Kidney (tissue), 13 donors: ENCODE measurements at regions not wholly inside any gene's neighbourhood (a gene's known extent, or its start where the extent isn't known, plus 50 kb on each side); places are given as distances from the start of the nearest gene placed in this dataset.

Source experiments
- DNase-seq, 5 donors: peaks; one replicate each; pipeline ENCODE4 v3.0.0-alpha.2; 2013 to 2020
- FAIRE-seq: peaks from 2 replicates; lab custom pipeline; 2012; peaks lifted over from hg19 to GRCh38; lab: Jason Lieb, UNC
- H3K27ac ChIP-seq, 2 donors: one replicate each; pipeline ENCODE4 v1.7.0; 2013; ENCODE audit warnings: low read depth in 2 of 2, low read length in 2 of 2, inconsistent platforms in 1 of 2
- H3K27me3 ChIP-seq: one replicate; pipeline ENCODE4 v1.7.1; 2013; ENCODE audit warnings: low read length, inconsistent platforms; ENCODE audit not compliant: control insufficient read depth, insufficient read depth
- H3K36me3 ChIP-seq, 3 donors: one replicate each; pipeline versions ENCODE4 v1.7.0 to v1.7.1; 2013; ENCODE audit warnings: low read length in 3 of 3, control low read depth in 1 of 3, inconsistent platforms in 1 of 3; ENCODE audit not compliant: insufficient read depth in 3 of 3, control insufficient read depth in 2 of 3
- H3K4me1 ChIP-seq, 3 donors: one replicate each; pipeline versions ENCODE4 v1.7.0 to v1.7.1; 2013; ENCODE audit warnings: low read length in 3 of 3, inconsistent platforms in 1 of 3, low read depth in 1 of 3; ENCODE audit not compliant: control insufficient read depth in 2 of 3, insufficient read depth in 2 of 3
- H3K4me3 ChIP-seq, 3 donors: one replicate each; pipeline versions ENCODE4 v1.7.0 to v1.8.1; 2013; ENCODE audit warnings: low read length in 3 of 3, control low read depth in 1 of 3, inconsistent platforms in 1 of 3
- H3K9ac ChIP-seq, 3 donors: one replicate each; pipeline versions ENCODE4 v1.7.0 to v1.7.1; 2013; ENCODE audit warnings: low read length in 3 of 3, control low read depth in 1 of 3, inconsistent platforms in 1 of 3
- H3K9me3 ChIP-seq, 3 donors: one replicate each; pipeline versions ENCODE4 v1.7.0 to v1.7.1; 2013; ENCODE audit warnings: low read length in 3 of 3, control low read depth in 1 of 3, inconsistent platforms in 1 of 3; ENCODE audit not compliant: control insufficient read depth in 2 of 3, insufficient read depth in 1 of 3
- intact Hi-C: fragments of 100-400 bp; cut with DNase I; formaldehyde crosslinking; loops from one replicate; pipeline ENCODE4 v1.11.1; 2022
- TF ChIP-seq, protein P1 (sequence below): IDR thresholded peaks from 3 replicates; pipeline ENCODE4 v1.5.1; 2012; ENCODE audit warnings: mild to moderate bottlenecking, moderate library complexity, borderline replicate concordance; ENCODE audit not compliant: insufficient read depth; ENCODE audit errors: extremely low read depth
- donor health status: control.
- donor health status: control.
- donor health status: control.
- donor health status: control.
- donor health status: control.
- donor health status: DM: yes; HTN: yes; CAD: no.
- donor health status: Normal renal cell carcinoma (clear cell type).

- FAIRE-seq, result no peak
- Histone ChIP-seq H3K9ac (no peak overlapping the region), H3K27me3 (no peaks in the 10 kb centered on the region), H3K4me1 (peaks cover 0 to 3% (median 0%) of the 10 kb centered on the region in 3 donors), H3K36me3 (no peaks in the 10 kb centered on the region), H3K4me3 (no peak overlapping the region), H3K27ac (no peak overlapping the region), H3K9me3 (no peaks in the 10 kb centered on the region)
- TF ChIP-seq, protein P1, sequence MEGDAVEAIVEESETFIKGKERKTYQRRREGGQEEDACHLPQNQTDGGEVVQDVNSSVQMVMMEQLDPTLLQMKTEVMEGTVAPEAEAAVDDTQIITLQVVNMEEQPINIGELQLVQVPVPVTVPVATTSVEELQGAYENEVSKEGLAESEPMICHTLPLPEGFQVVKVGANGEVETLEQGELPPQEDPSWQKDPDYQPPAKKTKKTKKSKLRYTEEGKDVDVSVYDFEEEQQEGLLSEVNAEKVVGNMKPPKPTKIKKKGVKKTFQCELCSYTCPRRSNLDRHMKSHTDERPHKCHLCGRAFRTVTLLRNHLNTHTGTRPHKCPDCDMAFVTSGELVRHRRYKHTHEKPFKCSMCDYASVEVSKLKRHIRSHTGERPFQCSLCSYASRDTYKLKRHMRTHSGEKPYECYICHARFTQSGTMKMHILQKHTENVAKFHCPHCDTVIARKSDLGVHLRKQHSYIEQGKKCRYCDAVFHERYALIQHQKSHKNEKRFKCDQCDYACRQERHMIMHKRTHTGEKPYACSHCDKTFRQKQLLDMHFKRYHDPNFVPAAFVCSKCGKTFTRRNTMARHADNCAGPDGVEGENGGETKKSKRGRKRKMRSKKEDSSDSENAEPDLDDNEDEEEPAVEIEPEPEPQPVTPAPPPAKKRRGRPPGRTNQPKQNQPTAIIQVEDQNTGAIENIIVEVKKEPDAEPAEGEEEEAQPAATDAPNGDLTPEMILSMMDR, result no peak
- no peak for DNase-seq
- intact Hi-C loops, result no loop called here
These were observed 278.8 kb upstream of the C16orf82 start for GRCh38 chr16:26787924-26788323.

DNA sequence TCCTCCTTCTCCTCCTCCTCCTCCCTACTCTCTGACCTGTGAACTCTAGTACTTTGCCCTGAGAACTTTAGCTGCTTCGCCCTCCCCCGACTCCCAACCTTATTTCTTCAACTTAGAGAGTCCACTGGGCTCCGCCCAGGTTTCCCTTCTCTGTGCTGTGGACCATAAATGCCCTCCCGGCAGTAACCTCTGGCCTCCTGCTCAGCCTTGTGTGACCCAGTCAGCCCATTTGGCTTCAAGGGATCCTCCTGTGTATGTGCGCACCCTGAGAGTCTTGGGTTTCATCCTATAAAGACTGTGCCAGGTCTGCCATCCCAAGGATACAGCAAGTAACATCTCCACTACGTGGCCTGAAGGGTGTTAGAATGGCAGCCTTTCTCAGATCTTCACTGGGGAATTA lies 275.6 kb upstream of the C16orf82 start:
- DNase-seq (peak in 4 of 5 donors; percentile 60 to 77 (median 72)), FAIRE-seq (no peak)
- no peaks in the 10 kb centered on the region for H3K9me3 ChIP-seq
- H3K27me3 ChIP-seq, result no peaks in the 10 kb centered on the region
- no peak overlapping the region for H3K4me3 ChIP-seq
- intact Hi-C loops, result no loop called here
- peaks cover 0 to 3% (median 0%) of the 10 kb centered on the region in 3 donors for H3K4me1 ChIP-seq
- TF ChIP-seq, protein P1, result no peak
- H3K9ac ChIP-seq, result no peak overlapping the region
- H3K36me3 ChIP-seq, result no peaks in the 10 kb centered on the region
- no peak overlapping the region for H3K27ac ChIP-seq

GRCh38 chr16:26795184-26795583 lies 271.5 kb upstream of the C16orf82 start:
- Histone ChIP-seq H3K9me3 (no peaks in the 10 kb centered on the region), H3K9ac (no peak overlapping the region), H3K27me3 (no peaks in the 10 kb centered on the region), H3K36me3 (no peaks in the 10 kb centered on the region), H3K4me1 (peaks cover 0 to 3% (median 0%) of the 10 kb centered on the region in 3 donors), H3K4me3 (no peak overlapping the region), H3K27ac (no peak overlapping the region)
- FAIRE-seq (no peak), DNase-seq (peak in 2 of 5 donors; percentile 16 to 36)
- TF ChIP-seq, protein P1, result peak; percentile 16
- intact Hi-C loops, result no loop called here

DNA sequence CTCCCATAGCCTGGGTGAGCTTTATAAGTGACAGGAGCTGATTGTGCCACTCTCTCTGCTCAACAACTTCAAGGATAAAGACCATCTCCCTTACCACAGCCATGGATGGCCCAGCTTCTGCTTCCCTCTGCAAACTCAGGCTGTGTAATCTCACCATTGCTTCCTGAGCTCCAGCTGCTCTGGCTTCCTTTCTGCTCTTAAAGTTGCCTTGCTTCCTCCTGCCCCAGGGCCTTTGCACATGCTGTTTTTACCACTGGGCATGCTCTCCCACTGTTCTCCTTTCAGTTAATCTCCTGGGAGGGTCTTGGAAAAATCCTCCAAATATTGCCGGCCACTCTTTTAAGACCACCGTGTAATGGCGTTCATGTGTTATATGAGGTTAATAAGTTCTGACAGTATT lies 265.1 kb upstream of the C16orf82 start:
- H3K4me1 ChIP-seq, result no peaks in the 10 kb centered on the region
- H3K9me3 ChIP-seq, result no peaks in the 10 kb centered on the region
- H3K36me3 ChIP-seq, result no peaks in the 10 kb centered on the region
- no peak for DNase-seq
- no peak overlapping the region for H3K27ac ChIP-seq
- no peaks in the 10 kb centered on the region for H3K27me3 ChIP-seq
- TF ChIP-seq, protein P1, result no peak
- intact Hi-C loops, result no loop called here
- no peak for FAIRE-seq
- no peak overlapping the region for H3K4me3 ChIP-seq
- no peak overlapping the region for H3K9ac ChIP-seq
